NCI-H2171 treated with DMSO at 0.1 percent for 48 hours (cell line): ENCODE measurements at regions not wholly inside any gene's neighbourhood (a gene's known extent, or its start where the extent isn't known, plus 50 kb on each side); places are given as distances from the start of the nearest gene placed in this dataset.

ENCODE experiments used
- DNase-seq: peaks from one replicate; lab custom pipeline; 2025; lab: John Stamatoyannopoulos, UW

DNA sequence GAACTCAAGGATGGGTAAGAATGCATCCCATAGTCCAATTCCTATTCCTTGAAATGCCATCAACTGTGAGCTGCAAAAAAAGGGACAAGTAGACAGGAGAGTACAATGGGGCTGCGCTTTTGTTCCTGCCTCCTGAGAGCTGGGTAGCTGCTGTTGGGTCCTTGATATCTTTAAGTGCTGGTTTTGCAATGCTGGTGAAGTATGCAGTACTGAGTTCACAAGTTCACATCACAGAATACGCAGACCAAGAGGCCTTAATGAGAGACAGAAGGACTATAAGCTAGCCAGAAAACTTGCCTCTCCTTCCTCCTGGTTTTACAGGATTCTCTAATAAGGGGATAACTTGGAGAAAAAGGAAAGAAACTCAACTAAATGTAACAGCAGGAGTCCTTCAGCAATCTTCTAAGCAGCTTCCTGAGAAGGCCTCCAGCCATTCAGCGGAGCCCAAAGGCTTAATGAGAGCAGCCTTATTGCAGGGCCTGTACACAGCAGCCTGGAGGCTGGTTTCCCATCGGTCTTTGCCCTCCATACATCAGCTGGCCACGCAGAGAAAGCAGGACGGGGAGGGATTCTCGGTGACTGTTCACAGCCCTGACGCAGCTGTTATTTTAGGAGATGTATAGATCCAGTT is 293.1 kb downstream of the CDCA7 start:
- no peak for DNase-seq

DNA sequence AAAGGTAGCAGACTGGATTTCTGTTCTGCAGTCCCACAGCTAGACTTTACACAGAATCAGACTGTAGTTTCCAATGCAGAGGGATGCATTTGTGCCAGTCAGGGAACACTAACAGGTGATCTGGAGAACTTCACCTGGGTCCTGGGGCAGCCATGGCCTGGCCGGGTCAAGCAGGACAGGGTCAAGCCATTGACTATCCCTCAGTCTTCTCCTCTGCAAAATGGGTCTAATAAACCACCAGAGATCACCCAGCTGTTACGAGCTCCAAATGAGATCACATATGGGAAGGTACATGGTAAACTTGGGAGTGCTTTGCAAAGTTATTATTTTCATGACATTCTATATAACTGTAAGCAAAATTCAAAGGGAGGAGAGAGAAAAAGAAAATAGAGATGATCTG is 294.1 kb downstream of the CDCA7 start:
- no peak for DNase-seq

DNA sequence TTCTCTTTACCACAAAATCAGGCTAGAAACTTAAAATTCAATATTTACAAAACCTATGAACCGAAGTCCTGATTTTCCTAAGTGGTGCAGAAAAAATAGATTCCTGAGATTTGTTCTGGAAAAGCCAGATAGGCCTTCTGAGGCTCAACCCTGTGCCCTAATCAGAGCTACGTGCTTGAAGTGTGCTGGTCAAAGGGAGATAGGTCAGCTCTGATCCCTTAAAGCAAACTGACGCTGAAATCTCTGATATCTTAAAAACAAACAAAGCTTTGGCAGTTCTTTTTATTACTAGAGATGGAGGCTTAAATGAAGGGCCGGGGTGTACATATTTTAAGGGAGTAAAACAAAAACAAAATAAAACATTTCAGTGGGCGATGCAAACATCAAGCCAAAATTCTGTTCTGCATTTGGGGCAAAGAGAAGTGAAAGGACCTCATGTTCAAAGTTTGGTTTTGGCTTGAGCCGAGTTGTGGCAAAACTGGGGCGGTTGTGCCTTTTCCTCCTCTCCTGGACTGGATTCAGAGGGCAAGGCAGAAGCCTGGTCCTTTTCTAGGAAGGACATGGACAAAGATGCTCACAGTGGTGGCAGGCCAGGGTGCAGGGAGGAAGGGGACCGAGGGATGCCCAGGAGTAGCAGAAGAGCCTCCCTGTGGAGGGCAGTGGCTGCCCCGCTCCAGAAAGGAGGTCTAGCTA is 295.0 kb downstream of the CDCA7 start:
- DNase-seq: no peak

DNA sequence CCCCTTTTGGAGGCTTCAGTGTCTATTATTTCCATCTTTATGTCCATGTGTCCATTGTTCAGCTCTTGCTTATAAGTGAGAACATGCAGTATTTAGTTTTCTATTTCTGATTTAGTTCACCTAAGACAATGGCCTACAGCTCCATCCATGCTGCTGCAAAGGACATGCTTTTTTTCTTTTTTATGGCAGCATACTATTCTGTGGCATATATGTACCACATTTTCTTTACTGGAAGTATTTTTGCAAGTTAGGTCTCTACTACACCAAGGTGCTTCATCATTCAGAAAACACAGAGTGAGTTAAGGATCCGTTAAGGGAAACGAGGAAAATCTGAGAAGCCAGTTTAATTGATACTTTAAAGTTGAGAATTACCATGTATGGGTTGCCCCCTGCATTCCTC is 297.2 kb downstream of the CDCA7 start:
- DNase-seq: no peak

DNA sequence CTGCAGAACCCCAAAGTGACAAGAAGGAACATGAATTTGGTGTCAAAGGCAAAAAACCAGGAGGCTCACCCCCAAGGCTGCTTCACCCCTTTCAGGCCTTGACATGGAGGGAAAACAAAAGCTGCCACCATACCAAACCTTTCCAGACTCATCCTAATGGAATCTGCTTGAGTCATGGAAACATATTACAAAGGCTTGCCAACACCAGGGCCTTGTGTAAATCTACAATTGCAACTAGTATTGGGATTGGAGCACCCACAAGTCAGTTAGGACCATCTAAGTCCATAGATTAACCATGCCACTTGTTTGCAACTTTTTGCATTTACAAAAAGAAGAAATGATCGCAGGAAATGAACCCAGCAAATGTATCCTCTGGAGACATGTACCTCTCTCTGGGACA is 297.6 kb downstream of the CDCA7 start:
- DNase-seq: no peak

DNA sequence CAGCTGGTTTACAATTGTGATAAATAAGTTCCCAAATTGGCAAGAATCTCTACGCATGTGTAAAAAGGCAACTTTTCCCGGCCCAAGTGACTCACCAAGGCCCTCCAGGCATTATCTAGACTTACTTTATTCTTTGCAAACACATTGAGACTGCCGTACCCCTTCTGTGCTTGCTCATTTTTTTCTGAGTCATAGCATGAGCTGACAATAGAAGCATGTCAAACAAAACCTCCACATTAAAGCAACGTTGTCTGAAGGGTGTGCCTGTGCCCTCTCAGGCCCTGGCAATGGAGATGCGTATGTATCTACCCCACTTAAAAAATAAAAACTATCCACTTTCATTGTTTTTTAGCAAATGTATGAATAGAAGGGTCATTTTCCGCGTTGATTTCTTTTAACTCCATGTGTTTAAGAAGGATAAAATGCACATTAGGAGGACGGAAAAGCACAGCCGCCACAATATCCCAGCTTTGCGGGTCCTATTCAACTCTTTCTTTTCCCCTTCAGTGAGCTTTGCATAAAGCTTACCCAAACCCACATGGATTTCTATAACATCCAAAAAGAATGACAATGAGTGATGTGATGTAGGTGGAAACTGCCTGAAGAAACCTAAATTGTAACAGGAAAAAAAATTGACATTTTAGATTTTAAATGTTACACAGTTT is 298.2 kb downstream of the CDCA7 start:
- no peak for DNase-seq

DNA sequence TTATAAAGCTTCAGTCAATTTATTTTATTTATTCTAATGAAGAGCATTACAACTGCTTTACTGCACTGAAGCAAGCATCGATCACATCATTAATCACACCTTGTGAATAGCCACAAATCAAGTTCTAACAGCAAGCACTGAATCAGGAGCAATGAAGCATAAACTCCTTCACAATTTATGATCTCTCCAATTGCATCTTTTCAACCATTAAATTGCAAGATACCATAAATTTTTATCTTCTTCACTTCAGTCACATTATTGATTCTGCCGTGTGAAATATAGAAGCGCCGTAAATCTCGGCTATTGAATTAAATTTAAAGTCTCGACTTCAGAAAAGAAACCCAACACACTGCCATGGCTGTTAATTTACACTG is 298.7 kb downstream of the CDCA7 start:
- no peak for DNase-seq

DNA sequence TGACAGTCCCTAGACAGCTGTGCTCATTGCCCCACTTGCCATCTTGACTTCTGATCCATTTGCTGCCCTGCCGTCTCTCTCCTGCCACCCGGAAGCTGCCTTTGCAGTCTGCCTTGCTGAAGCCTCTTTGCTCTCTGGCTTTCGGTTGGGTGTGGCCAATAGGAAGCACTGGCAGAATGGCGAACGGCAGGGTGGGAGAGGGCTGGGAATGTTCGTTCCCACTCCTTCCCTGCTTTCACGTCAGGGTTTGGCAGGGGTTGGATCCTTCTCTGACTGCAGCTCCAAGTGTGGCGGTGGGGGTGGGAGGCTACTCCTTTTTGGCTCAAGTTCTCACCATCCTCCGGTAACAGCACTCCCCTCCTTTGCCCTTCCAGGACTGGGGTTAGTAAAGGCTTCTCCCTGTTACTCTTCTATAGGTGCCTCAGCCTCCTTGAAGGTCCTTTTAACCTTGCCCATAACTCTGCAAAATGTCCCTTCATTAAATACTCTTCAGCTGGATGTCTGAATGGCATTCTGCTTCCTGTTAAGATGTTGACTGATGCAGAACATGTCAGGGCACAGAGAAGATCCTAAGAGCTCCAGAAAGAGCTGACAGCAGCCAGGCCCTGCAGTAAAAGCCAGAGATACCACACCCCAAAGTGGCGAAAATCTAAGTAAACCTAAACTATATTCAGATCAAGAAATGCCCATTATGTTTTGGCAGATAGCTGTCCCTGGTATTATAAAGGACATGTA is 299.7 kb downstream of the CDCA7 start:
- DNase-seq: no peak

DNA sequence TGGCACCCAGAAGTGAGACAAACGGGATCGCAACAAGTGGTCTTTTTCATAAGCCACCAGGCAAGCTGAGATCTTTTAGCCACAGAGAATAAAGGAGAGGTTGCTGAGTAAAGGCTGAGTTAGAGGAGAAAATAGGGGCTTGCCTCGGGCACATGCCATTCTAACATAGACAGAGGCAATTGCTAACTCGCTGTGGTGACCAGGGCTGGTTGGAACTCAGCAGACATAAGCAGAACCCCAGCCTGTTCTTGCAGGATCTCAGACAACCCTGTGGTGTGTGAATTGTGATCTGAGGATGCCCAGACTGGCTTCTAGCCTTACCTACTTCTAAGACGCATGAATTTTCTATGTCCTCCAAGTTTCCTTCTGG is 300.2 kb downstream of the CDCA7 start:
- DNase-seq: no peak

DNA sequence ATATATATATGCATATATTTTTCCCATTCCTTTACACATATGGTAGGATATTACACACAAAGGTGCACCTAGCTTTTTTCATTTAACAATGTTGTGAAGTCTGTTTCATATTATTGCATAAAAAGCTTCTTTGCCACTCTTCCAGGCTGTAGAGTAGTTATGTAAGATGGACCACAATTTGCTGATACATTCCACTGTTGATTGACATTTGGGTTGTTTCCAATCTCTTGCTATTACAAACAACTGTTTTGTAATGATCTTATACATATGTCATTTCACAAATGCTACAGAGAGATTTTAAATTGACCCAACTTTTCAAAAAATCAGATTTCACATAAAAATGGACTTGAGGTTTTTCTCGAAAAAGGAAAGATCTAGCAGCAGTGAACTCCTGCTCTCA is 301.4 kb downstream of the CDCA7 start:
- DNase-seq: no peak

DNA sequence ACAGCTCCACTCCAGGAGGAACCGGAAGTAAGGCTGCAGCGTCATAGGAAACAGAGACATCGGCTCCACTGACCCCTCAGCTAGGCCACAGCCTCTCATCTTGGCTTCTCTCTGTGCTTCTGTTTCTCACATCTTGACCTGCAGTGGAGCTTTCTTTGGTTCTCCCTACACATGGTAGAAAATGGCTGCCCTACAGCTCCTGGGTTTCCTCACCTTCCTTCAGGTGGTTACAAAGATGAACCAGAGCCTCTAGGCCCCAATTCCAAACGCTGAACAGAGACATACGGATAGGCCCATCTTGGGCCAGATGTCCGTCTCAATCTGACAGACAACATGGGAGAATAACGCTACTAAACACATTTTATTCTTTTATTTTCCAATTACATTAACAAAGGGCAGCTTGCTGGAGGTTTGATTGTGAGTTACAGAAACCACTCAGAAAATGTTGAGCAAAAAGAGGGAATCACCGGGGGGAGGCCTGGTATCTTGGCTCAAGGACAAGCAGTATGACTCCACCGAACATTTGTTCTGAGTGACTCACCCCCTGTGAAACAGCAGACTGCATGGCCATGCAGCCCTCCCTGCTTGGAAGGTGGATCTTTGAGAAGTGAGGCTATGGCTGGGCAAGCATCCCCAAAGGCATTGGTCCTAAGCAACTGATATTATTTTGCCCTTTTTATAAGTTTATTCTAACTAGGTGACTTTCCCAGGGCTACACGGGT is 303.5 kb downstream of the CDCA7 start:
- DNase-seq: peak; percentile 40

DNA sequence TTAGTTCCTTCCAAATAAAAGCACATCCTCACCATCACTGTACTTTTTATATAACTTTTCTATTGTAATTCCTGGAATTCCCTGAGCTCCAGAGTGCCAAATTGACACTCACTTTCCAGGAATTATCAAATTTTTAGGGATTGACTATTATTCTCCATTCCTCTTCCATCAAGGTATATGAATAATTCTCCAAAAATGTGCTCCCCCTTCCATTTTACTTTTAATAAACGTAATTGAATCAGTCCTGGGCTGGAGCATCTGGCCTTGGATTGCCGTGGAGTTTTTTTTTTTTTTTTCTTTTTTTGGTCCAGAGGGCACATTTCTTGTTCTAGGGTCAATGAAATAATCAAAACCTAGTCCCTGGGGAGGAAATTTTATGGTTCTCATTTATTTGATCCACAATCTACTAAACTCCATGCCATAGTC is 304.3 kb downstream of the CDCA7 start:
- DNase-seq: peak; percentile 20

DNA sequence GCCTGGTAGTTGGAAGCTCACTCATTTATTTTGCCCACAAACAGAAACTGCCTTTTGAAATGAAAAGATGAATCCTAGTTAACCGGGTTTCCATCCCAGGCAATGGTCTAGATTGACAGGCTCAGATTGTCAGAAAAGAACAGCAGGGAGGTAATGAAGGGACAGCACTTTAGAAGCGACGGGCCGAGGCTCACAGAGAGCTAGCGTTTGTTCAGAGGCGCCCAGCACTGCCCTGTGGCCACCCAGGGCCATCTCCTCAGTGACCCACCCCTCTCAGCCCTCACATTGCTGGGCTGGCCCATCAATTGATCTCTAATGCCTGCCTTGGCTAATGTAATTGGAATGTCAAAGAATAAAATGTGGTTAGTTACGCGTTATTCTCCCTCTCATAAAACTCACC is 304.8 kb downstream of the CDCA7 start:
- DNase-seq: no peak

DNA sequence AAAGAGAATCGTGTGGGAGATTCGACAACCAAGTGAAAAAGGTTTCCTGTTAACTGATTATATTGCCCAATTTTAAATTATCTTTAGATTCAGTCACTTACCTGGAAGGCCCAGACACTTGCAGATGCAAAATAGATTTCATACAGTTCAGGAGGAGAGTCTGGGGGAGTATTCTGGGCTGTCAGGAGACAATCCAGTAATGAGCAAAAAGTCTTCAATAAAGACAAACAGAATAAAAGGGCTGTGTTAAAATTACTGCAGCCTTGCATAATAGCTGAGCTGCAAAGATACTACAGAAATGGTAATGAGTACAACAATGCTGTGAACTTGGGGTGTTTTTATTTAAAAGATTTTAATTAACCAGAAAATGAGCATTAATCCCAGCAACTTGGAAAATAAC is 303.6 kb downstream of the SP3 start:
- no peak for DNase-seq

DNA sequence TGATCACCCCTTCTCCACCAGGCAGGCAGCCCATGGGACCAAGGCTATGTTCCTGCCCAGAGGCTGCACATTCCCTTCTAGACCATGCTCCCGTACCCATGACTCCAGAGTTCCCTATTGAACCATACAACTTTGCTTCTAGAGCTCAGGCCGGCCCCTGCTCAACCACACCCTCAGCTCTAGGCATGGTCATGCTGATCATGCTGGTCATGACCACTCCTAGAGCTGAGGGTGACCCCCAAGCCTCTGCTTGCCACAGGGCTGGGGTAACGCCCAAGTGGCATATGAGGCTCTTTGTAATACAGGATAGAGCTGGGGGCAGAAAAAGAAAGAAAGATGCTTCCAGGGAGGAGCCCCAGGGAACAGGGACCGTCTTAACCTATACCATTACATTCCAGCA is 301.8 kb downstream of the SP3 start:
- DNase-seq: no peak

DNA sequence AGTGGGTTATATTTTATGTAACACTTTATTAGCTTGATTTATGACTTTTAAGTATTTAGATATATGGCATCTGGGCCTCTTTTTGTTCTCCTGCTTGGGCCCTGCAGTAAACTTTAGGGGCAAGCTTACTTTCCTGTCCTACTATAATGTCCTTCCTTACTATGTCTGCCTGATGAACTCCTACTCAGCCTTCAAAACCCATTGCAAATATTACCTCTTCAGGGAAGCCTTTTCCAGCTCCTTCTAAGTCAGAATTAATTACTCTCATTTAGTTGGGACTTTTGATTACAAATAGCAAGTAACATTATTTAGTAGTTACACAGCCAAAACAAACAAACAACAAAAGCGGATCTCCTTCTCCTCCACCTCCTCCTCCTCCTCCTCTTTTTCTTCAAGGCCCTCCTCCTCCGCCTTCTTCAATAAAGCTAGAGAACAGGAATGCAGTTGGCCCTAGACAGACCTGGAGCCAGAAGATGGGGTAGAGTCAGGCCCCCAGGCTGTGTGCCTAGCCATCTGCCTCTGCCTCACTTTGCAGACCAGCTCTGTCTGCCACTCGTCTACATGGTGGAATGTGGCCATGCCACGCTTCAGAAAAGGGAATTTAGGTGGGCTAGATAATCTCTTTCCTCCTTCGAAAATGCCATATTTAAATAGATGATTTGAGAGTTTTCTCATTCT is 301.2 kb downstream of the SP3 start:
- no peak for DNase-seq

DNA sequence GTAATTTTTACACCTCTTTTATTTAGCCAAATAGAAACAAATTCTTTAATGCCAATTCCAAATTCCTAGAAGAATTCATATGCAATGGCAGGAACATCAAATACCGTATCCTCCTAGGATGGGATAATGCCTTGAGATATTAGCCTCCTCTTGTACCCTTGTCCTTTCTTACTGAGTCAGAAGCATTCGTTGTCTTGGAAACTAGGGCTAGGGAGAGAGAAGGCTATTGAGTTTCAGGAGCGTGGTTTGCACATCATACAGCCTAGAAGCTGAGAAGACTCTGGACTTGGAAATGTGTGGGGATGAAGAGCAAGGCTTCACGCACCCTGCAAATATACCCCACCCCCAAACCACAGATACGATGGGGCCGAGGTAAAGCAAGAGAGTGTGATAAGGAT is 300.7 kb downstream of the SP3 start:
- peak; percentile 58 for DNase-seq

DNA sequence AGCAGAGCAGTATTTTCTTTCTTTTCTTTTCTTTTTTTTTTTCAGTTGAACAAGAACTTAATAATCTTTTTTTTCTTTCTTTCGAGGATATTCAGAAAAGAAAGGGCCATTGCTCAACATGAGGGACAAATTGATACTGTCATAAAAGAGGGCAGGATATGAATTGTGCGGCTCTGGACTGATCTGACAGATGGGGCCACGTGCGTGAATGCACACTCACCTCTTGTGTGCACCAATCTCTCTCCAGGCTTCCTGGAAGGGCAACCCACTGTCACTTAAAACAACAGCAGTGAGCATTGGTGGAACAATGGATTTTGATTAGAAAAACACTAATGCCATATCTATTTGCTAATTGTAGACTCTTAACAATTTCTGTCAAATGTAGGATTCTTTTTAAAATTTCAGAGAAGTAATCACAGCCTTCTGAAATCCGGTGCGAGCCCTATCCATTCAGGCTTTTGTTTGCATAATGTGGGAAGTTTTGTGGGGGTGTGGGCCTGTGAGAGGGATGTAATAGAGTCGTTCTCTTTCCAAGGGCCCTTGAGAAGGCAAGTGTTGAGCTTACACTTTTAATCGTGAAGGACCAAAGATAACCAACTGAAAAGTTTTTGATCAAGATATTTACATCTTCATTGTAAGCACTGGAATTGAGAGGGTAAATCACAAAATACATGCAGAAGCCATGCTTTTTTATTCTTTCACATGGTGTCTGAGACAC is 298.8 kb downstream of the SP3 start:
- DNase-seq: peak; percentile 76

DNA sequence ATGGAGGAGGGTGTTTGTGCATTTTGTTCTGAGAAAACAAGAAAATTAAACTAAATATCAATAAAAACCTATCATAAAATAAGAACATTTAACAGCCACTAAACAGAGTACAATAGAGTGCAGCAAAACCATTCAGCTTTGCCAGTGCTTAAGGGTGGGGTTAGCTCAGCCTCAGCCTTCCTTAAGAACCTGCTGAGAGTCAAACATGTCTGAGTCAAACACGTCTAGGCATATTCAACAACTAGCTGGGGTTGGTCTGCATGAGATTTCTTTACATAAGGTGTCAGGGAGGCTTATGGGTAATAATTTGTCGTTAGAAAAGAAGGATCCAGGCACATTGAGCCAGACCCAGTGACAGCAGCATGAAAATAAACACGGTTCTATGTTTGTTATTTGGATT is 298.2 kb downstream of the SP3 start:
- DNase-seq: peak; percentile 18

DNA sequence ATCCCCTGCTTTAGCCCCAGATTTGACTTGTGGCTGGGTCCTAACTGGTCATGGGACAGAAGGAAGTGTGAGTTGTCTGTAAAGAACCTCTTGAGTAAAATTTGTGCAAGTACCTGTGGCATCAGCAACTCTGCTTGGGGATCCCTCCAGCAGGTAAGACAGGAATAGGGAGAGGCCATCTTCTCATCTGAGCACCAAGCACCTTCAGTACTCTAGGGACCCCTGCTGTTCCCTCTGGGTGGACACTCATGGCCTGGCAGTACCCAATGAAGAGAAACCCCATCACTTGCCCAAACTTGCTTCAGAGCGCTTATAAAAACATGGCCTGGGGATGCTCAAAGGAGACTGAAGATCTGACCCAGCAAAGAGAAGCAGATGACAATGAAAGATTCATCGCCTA is 297.8 kb downstream of the SP3 start:
- DNase-seq: no peak

DNA sequence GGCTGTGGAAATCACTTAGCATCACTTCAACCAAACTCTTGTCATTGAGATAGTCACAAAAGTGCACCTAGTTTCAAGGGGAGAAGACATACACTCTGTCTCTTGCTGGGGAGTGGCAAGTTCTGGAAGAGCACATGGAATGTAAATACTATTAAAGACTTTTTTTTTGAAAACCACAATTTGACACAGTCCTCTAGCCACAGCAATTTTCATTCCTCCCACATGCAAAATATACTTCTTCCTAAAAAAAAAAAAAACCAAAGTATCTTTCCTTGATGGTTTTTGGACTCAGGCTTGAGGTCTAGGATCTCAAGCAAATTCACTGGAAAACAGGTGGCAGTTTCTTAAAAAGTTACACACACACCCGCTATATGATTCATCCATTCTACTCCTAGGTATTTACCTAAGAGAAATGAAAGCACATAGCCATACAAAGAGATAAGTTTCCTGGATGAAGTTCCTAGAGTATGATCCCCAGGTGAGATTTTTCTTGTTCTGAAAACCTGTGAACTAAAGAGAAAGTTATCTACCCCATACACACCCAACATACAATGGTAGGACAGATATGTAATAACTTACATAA is 295.8 kb downstream of the SP3 start:
- no peak for DNase-seq
